GM23338 (cell line): ENCODE measurements at regions not wholly inside any gene's neighbourhood (a gene's known extent, or its start where the extent isn't known, plus 50 kb on each side); places are given as distances from the start of the nearest gene placed in this dataset.
"Not testable (repeated sequence)": the region's sequence is repeated elsewhere in the genome, so short reads cannot be mapped to it uniquely, and the experiment has no call there.

Source experiments
- ATAC-seq: fragments of 200-7000 bp; cut with Tn5 transposase; 3 replicates; pipeline ENCODE4 v1.9.1; 2020
- DNase-seq: peaks from one replicate; pipeline ENCODE4 v3.0.0-alpha.2; 2015; ENCODE audit warnings: low spot score
- H2AFZ ChIP-seq: fragments of 200-600 bp; sonication (generic); 2 replicates; pipeline ENCODE4 v1.8.0; 2016; ENCODE audit warnings: antibody characterized with exemption, mild to moderate bottlenecking, moderate library complexity
- H3F3A ChIP-seq: fragments of 200-600 bp; sonication (generic); replicated peaks from 2 replicates; pipeline ENCODE4 v1.8.0; 2017; ENCODE audit warnings: antibody characterized with exemption, mixed run types, low read depth
- H3K27ac ChIP-seq: fragments of 200-600 bp; sonication (generic); 2 replicates; pipeline ENCODE4 v1.6.1; 2016; ENCODE audit warnings: low read depth
- H3K27me3 ChIP-seq: fragments of 200-600 bp; sonication (generic); 2 replicates; pipeline ENCODE4 v1.8.0; 2016; ENCODE audit warnings: mild to moderate bottlenecking, mixed run types, moderate library complexity; ENCODE audit not compliant: insufficient read depth
- H3K36me3 ChIP-seq: fragments of 200-600 bp; sonication (generic); 2 replicates; pipeline ENCODE4 v1.8.0; 2016; ENCODE audit warnings: mild to moderate bottlenecking; ENCODE audit not compliant: insufficient read depth
- H3K4me1 ChIP-seq: fragments of 200-600 bp; sonication (generic); 2 replicates; pipeline ENCODE4 v1.8.0; 2016; ENCODE audit warnings: mild to moderate bottlenecking, moderate library complexity; ENCODE audit not compliant: insufficient read depth
- H3K4me2 ChIP-seq: fragments of 200-600 bp; sonication (generic); 2 replicates; pipeline ENCODE4 v1.7.1; 2017; ENCODE audit warnings: mixed run types
- H3K4me3 ChIP-seq: fragments of 200-600 bp; sonication (generic); 2 replicates; pipeline ENCODE4 v1.6.1; 2016; ENCODE audit warnings: mixed run types
- H3K79me2 ChIP-seq: fragments of 200-600 bp; sonication (generic); replicated peaks from 2 replicates; pipeline ENCODE4 v1.8.0; 2017; ENCODE audit warnings: mild to moderate bottlenecking; ENCODE audit not compliant: insufficient read depth
- H3K9me2 ChIP-seq: fragments of 200-600 bp; sonication (generic); 2 replicates; pipeline ENCODE4 v1.8.0; 2017; ENCODE audit not compliant: insufficient read depth
- H4K20me1 ChIP-seq: fragments of 200-600 bp; sonication (generic); replicated peaks from 2 replicates; pipeline ENCODE4 v1.8.0; 2017; ENCODE audit warnings: mild to moderate bottlenecking; ENCODE audit not compliant: insufficient read depth
- H3K27ac Mint-ChIP-seq: 2 replicates; pipeline ENCODE4 v1.8.0; 2020; ENCODE audit warnings: inconsistent platforms, mild to moderate bottlenecking, moderate library complexity, mixed read lengths
- H3K27me3 Mint-ChIP-seq: 3 replicates; pipeline ENCODE4 v1.8.0; 2022; ENCODE audit warnings: low read depth, mild to moderate bottlenecking, moderate library complexity, mixed read lengths, inconsistent platforms; ENCODE audit not compliant: insufficient read depth, poor library complexity
- H3K36me3 Mint-ChIP-seq: 3 replicates; pipeline ENCODE4 v1.8.0; 2021; ENCODE audit warnings: low read depth, mild to moderate bottlenecking, inconsistent platforms, moderate library complexity, mixed read lengths
- H3K4me1 Mint-ChIP-seq: 3 replicates; pipeline ENCODE4 v1.8.0; 2020; ENCODE audit warnings: mild to moderate bottlenecking, inconsistent platforms, mixed read lengths
- H3K4me3 Mint-ChIP-seq: 3 replicates; pipeline ENCODE4 v1.8.0; 2021; ENCODE audit warnings: moderate library complexity, mild to moderate bottlenecking, inconsistent platforms, mixed read lengths
- H3K9me3 Mint-ChIP-seq: 3 replicates; pipeline ENCODE4 v1.8.0; 2020; ENCODE audit warnings: moderate library complexity, mild to moderate bottlenecking, inconsistent platforms, mixed read lengths
- CREB1 ChIP-seq: fragments of 250-450 bp; sonication (Bioruptor Pico); IDR thresholded peaks from 2 replicates; pipeline ENCODE4 v1.5.0; 2020; ENCODE audit warnings: low read depth, mild to moderate bottlenecking, moderate library complexity
- ETS1 ChIP-seq: IDR thresholded peaks from 2 replicates; pipeline ENCODE4 v1.6.1; 2016; ENCODE audit warnings: antibody characterized with exemption
- EZH2phosphoT487 ChIP-seq: fragments of 200-600 bp; sonication (generic); IDR thresholded peaks from one replicate; pipeline ENCODE4 v1.8.1; 2018; ENCODE audit warnings: antibody characterized with exemption; ENCODE audit not compliant: unreplicated experiment
- NANOG ChIP-seq: IDR thresholded peaks from 2 replicates; pipeline ENCODE4 v1.6.1; 2016; ENCODE audit warnings: antibody characterized with exemption, borderline replicate concordance
- POLR2AphosphoS5 ChIP-seq: IDR thresholded peaks from 2 replicates; pipeline ENCODE4 v1.6.1; 2016; ENCODE audit warnings: antibody characterized with exemption, low read depth
- REST ChIP-seq: IDR thresholded peaks from one replicate; pipeline ENCODE4 v1.6.1; 2018; ENCODE audit warnings: antibody characterized with exemption; ENCODE audit not compliant: unreplicated experiment
- ZNF114 ChIP-seq: fragments of 250-450 bp; sonication (Bioruptor Pico); IDR thresholded peaks from 2 replicates; pipeline ENCODE4 v1.5.0; 2020; ENCODE audit warnings: mild to moderate bottlenecking, moderate library complexity
- ZNF331 ChIP-seq: fragments of 250-450 bp; sonication (Bioruptor Pico); IDR thresholded peaks from 2 replicates; pipeline ENCODE4 v1.5.0; 2020; ENCODE audit warnings: low read depth, mild to moderate bottlenecking, moderate library complexity

- H3K79me2 ChIP-seq, result no peaks in the 10 kb centered on the region
- H3F3A ChIP-seq, result no peaks in the 10 kb centered on the region
- TF ChIP-seq ZNF114 (CRISPR knock-in tag) (no peak), ZNF331 (CRISPR knock-in tag) (no peak), REST (no peak), ETS1 (no peak), POLR2AphosphoS5 (no peak), CREB1 (no peak), NANOG (no peak), EZH2phosphoT487 (no peak)
- H3K36me3 Mint-ChIP-seq, result no peaks in the 10 kb centered on the region; the same call in 2 of the 3 replicates
- no peaks in the 10 kb centered on the region for H4K20me1 ChIP-seq
- no peaks in the 10 kb centered on the region for H3K9me2 ChIP-seq
- H3K36me3 ChIP-seq, result peaks cover 52% of the 10 kb centered on the region; the same call in 1 of the 2 replicates
- no peaks in the 10 kb centered on the region for H3K27me3 ChIP-seq
- no peaks in the 10 kb centered on the region for H3K9me3 Mint-ChIP-seq
- H3K4me2 ChIP-seq, result no peak overlapping the region
- H3K4me1 ChIP-seq, result no peaks in the 10 kb centered on the region
- DNase-seq (no peak), ATAC-seq (no peak)
- no peak overlapping the region for H3K4me3 ChIP-seq
- H3K27ac ChIP-seq, result no peak overlapping the region
- no peak overlapping the region for H2AFZ ChIP-seq
- no peak overlapping the region for H3K4me3 Mint-ChIP-seq
- no peaks in the 10 kb centered on the region for H3K27me3 Mint-ChIP-seq
- H3K4me1 Mint-ChIP-seq, result no peaks in the 10 kb centered on the region
- no peak overlapping the region for H3K27ac Mint-ChIP-seq
These were observed 270.0 kb downstream of the GOLGA6L6 start for GRCh38 chr15:20271647-20272046.

GRCh38 chr15:20269956-20270355 lies 271.6 kb downstream of the GOLGA6L6 start:
- not testable (repeated sequence) for H3K27me3 ChIP-seq, H3F3A ChIP-seq, H3K27ac ChIP-seq, ATAC-seq, H3K27ac Mint-ChIP-seq, H3K4me1 ChIP-seq, H3K79me2 ChIP-seq, H3K4me3 Mint-ChIP-seq, H3K4me2 ChIP-seq, H3K27me3 Mint-ChIP-seq, H3K9me2 ChIP-seq, H4K20me1 ChIP-seq, H3K36me3 Mint-ChIP-seq, H2AFZ ChIP-seq, DNase-seq, H3K4me3 ChIP-seq, H3K4me1 Mint-ChIP-seq
- H3K36me3 ChIP-seq, result peaks cover 52% of the 10 kb centered on the region; the same call in 1 of the 2 replicates
- H3K9me3 Mint-ChIP-seq, result peaks cover 12% of the 10 kb centered on the region; the same call in 2 of the 3 replicates

DNA sequence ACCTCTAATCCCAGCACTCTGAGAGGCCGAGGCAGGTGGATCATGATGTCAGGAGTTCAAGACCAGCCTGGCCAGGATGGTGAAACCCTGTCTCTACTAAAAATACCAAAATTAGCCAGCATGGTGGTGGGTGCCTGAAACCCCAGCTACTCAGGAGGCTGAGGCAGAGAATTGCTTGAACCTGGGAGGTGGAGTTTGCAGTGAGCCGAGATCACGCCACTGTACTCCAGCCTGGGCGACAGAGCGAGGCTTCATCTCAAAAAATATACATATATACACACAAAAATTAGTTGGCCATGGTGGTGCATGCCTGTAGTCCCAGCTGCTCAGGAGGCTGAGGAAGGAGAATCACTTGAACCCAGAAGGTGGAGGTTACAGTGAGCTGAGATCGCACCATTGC lies 273.6 kb downstream of the GOLGA6L6 start:
- H3K27me3 ChIP-seq, H3K27ac ChIP-seq, ATAC-seq, H3K27ac Mint-ChIP-seq, H3K79me2 ChIP-seq, H3K27me3 Mint-ChIP-seq, DNase-seq, H4K20me1 ChIP-seq, H3F3A ChIP-seq, H3K4me2 ChIP-seq, H3K4me1 ChIP-seq, H3K4me3 ChIP-seq, H3K4me3 Mint-ChIP-seq, H2AFZ ChIP-seq, H3K9me2 ChIP-seq, H3K4me1 Mint-ChIP-seq, H3K36me3 Mint-ChIP-seq: not testable (repeated sequence)
- peaks cover 48% of the 10 kb centered on the region; the same call in 1 of the 2 replicates for H3K36me3 ChIP-seq
- H3K9me3 Mint-ChIP-seq, result peaks cover 14% of the 10 kb centered on the region; the same call in 2 of the 3 replicates

DNA sequence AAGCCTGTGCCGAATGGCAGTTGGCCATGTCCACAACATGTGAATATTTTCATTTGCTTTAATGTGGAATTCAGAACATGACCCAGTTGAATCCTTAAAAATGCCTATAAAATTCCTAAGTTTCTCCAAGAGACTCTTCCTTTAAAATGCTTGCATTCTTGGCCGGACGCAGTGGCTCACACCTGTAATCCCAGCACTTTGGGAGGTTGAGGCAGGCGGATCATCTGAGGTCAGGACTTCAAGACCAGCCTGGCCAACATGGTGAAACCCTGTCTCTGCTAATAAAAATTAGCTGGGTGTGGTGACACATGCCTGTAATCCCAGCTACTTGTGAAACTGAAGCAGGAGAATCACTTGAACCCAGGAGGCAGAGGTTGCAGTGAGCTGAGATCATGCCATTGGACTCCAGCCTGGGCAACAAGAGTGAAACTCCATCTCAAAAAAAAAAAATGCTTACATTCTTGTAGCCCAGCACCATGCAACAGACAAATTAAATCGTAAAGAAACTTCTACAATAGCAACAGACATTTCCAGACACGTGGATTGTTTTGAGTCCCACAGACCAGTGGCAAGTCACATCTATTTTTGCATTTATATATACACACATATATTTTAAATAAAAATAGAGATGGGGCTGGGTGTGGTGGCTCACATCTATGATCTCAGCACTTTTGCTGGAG lies 274.4 kb downstream of the GOLGA6L6 start:
- H3K9me3 Mint-ChIP-seq, result peaks cover 14% of the 10 kb centered on the region; the same call in 2 of the 3 replicates
- H2AFZ ChIP-seq, H3K4me2 ChIP-seq, ATAC-seq, H3K9me2 ChIP-seq, H3K27me3 ChIP-seq, H3K4me3 Mint-ChIP-seq, H4K20me1 ChIP-seq, H3K4me1 ChIP-seq, H3K4me1 Mint-ChIP-seq, H3K27ac Mint-ChIP-seq, H3K27me3 Mint-ChIP-seq, H3K36me3 Mint-ChIP-seq, H3K79me2 ChIP-seq, H3F3A ChIP-seq, H3K27ac ChIP-seq, DNase-seq, H3K4me3 ChIP-seq: not testable (repeated sequence)
- H3K36me3 ChIP-seq, result peaks cover 40% of the 10 kb centered on the region; the same call in 1 of the 2 replicates
